HEK293T (cell line): ENCODE measurements at regions not wholly inside any gene's neighbourhood (a gene's known extent, or its start where the extent isn't known, plus 50 kb on each side); places are given as distances from the start of the nearest gene placed in this dataset.

Experiments used
- ARNT ChIP-seq: fragments of 450-650 bp; IDR thresholded peaks from 2 replicates; pipeline ENCODE4 v1.6.1; 2017; ENCODE audit warnings: mild to moderate bottlenecking
- BHLHE40 ChIP-seq: fragments of 450-650 bp; IDR thresholded peaks from 2 replicates; pipeline ENCODE4 v1.6.1; 2016; ENCODE audit warnings: mild to moderate bottlenecking, moderate library complexity, borderline replicate concordance
- ELF4 ChIP-seq: fragments of 450-650 bp; IDR thresholded peaks from 2 replicates; pipeline ENCODE4 v1.6.1; 2017; ENCODE audit warnings: antibody characterized with exemption
- FOXA1 ChIP-seq: fragments of 450-650 bp; IDR thresholded peaks from 2 replicates; pipeline ENCODE4 v1.6.1; 2016; ENCODE audit warnings: mild to moderate bottlenecking
- FOXK2 ChIP-seq: fragments of 450-650 bp; IDR thresholded peaks from 2 replicates; pipeline ENCODE4 v1.6.1; 2016; ENCODE audit warnings: mild to moderate bottlenecking
- LEF1 ChIP-seq: fragments of 450-650 bp; IDR thresholded peaks from 2 replicates; pipeline ENCODE4 v1.6.1; 2017; ENCODE audit warnings: mild to moderate bottlenecking, borderline replicate concordance
- NFRKB ChIP-seq: fragments of 450-650 bp; IDR thresholded peaks from 2 replicates; pipeline ENCODE4 v1.6.1; 2016; ENCODE audit warnings: mild to moderate bottlenecking, moderate library complexity
- SP1 ChIP-seq: fragments of 450-650 bp; IDR thresholded peaks from 2 replicates; pipeline ENCODE4 v1.6.1; 2017
- SUZ12 ChIP-seq: fragments of 450-650 bp; IDR thresholded peaks from 2 replicates; pipeline ENCODE4 v1.6.1; 2016; ENCODE audit warnings: mild to moderate bottlenecking
- TARDBP ChIP-seq: fragments of 450-650 bp; IDR thresholded peaks from 2 replicates; pipeline ENCODE4 v1.6.1; 2016

GRCh38 chr2:145802133-145802532 is 1282.2 kb upstream of the ZEB2 start:
- TF ChIP-seq BHLHE40 (no peak), TARDBP (no peak), FOXA1 (no peak), SP1 (no peak), ELF4 (no peak), NFRKB (no peak), ARNT (no peak), SUZ12 (no peak), LEF1 (no peak), FOXK2 (no peak)
